GM10248 (cell line): ENCODE measurements at regions not wholly inside any gene's neighbourhood (a gene's known extent, or its start where the extent isn't known, plus 50 kb on each side); places are given as distances from the start of the nearest gene placed in this dataset.
"Not testable (repeated sequence)": the region's sequence is repeated elsewhere in the genome, so short reads cannot be mapped to it uniquely, and the experiment has no call there.

Source experiments
- CTCF ChIA-PET: fragments of 300-600 bp; sonication (Branson Sonifier 250); formaldehyde crosslinking; extraction: SDS; loops from one replicate; lab custom pipeline; 2021; ENCODE audit warnings: antibody characterized with exemption; lab: Yijun Ruan, JAX
- POLR2A ChIA-PET: fragments of 350-650 bp; sonication (Branson Sonifier 250); formaldehyde crosslinking; extraction: SDS; loops from one replicate; lab custom pipeline; 2020; ENCODE audit warnings: antibody characterized with exemption; lab: Yijun Ruan, JAX
- DNase-seq: peaks from one replicate; pipeline ENCODE4 v3.0.0; 2012; ENCODE audit errors: extremely low spot score
- TF ChIP-seq, protein P1 (sequence below): IDR thresholded peaks from 2 replicates; pipeline ENCODE4 v1.5.1; 2012; ENCODE audit warnings: mild to moderate bottlenecking, low read depth; ENCODE audit errors: extremely low read depth, missing control alignments, control extremely low read depth

- CTCF ChIA-PET, result no interaction called here
- no peak for DNase-seq
- POLR2A ChIA-PET, result no interaction called here
- TF ChIP-seq, protein P1, sequence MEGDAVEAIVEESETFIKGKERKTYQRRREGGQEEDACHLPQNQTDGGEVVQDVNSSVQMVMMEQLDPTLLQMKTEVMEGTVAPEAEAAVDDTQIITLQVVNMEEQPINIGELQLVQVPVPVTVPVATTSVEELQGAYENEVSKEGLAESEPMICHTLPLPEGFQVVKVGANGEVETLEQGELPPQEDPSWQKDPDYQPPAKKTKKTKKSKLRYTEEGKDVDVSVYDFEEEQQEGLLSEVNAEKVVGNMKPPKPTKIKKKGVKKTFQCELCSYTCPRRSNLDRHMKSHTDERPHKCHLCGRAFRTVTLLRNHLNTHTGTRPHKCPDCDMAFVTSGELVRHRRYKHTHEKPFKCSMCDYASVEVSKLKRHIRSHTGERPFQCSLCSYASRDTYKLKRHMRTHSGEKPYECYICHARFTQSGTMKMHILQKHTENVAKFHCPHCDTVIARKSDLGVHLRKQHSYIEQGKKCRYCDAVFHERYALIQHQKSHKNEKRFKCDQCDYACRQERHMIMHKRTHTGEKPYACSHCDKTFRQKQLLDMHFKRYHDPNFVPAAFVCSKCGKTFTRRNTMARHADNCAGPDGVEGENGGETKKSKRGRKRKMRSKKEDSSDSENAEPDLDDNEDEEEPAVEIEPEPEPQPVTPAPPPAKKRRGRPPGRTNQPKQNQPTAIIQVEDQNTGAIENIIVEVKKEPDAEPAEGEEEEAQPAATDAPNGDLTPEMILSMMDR, result no peak
Observed at GRCh38 chr4:187903106-187903505, 92.5 kb upstream of the ZFP42 start.

GRCh38 chr4:187903700-187904099 lies 91.9 kb upstream of the ZFP42 start:
- POLR2A ChIA-PET, result no interaction called here
- TF ChIP-seq, protein P1, result no peak
- CTCF ChIA-PET, result no interaction called here
- DNase-seq, result no peak

- CTCF ChIA-PET, result no interaction called here
- POLR2A ChIA-PET, result no interaction called here
- DNase-seq, result no peak
- TF ChIP-seq, protein P1, result no peak
Observed at GRCh38 chr4:187908079-187908561, 87.5 kb upstream of the ZFP42 start.

- TF ChIP-seq, protein P1, result no peak
- no peak for DNase-seq
- POLR2A ChIA-PET, result no interaction called here
- CTCF ChIA-PET, result no interaction called here
Observed at GRCh38 chr4:187908731-187909130, 86.8 kb upstream of the ZFP42 start.

DNA sequence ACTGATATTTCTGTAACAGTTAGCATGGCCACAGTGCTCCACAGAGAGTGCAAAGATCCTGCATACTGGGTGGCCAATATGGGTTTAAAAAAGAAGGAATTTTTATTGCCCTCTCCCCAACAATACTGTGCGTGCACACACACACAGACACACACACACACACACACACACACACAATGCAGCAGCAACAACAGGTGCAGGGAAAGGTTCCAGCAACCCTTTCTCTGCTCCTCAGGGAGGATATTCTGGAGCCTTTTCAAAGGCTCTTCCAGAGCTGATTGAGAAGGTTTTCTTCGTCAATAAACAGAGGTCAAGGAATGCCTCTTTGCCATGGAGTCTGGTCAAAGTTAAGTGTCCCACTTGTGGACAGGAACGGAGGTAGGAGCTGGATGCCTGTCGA lies 84.8 kb upstream of the ZFP42 start:
- ChIA-PET CTCF (interaction anchor here (1.2 kb wide), 1 partner anchor 43 kb away, joined by 3 read pairs; no protein-coding TSS in a partner anchor), POLR2A (no interaction called here)
- TF ChIP-seq, protein P1, result no peak
- DNase-seq, result no peak

DNA sequence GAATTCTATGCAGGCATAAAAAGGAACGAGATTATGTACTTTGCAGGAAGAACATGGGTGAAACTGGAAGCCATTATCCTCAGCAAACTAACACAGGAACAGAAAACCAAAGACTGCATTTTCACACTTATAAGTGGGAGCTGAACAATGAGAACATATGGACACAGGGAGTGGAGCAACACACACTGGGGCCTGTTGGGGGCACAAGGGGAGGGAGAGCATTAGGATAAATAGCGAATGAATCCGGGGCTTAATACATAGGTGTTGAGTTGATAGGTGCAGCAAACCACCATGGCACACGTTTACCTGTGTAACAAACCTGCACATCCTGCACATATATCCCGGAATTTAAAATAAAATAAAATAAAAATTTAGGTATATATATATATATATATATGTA lies 80.2 kb upstream of the ZFP42 start:
- CTCF ChIA-PET, DNase-seq: not testable (repeated sequence)

DNA sequence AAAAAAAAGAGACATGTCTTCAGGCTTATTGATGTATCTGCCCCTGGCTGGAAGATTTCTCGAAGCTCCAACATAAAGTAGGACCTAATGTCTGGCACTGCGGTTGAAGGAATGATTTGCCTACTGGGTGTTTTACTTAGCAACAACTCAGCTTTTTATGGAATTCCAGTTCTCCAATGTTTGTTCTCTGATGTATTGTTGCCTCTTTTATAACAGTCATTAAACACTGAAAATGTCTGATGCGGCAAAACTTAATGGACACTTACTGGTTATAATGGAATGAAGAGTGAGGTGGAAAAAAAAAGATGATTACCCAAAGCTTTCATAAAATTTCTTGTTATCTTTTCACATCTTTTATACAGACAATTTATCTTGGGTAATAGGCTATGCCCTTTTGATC lies 75.6 kb upstream of the ZFP42 start:
- TF ChIP-seq, protein P1, result no peak
- ChIA-PET CTCF (no interaction called here), POLR2A (no interaction called here)
- no peak for DNase-seq

More for the DNA sequence above, 80.2 kb upstream of the ZFP42 start:
- POLR2A ChIA-PET, result not testable (repeated sequence)
